ENCODE measurements at regions not wholly inside any gene's neighbourhood (a gene's known extent, or its start where the extent isn't known, plus 50 kb on each side); places are given as distances from the start of the nearest gene placed in this dataset.

DNA sequence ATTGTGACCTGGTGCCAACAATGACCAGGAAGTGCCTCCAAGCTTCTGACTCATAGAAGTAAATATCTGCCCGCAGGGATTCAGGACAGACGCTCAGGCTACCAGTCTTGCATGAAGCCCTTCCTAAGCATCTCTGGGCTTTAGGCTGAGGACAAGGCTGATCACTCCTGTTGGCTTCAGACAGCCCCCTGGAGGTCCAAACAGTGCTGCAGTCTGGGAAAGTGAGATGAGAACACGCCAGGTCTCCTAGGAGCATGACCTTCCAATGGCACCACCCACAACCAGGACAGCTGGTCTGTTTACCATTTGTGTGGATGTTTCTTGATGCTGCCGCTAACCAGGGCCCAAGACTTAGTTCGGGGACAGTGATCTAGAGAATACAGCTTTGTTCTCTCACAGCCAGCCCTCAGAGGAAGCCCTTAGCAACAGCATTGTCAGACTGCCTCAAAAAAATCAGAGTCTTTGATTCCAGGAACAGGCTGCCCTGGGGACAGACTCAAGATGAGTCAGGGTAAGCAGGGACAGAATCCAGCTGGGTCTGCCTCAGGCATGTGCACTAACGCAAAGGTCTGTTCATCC lies 111.2 kb downstream of the ZNF280B start (continued):
- TF ChIP-seq, protein P1, sequence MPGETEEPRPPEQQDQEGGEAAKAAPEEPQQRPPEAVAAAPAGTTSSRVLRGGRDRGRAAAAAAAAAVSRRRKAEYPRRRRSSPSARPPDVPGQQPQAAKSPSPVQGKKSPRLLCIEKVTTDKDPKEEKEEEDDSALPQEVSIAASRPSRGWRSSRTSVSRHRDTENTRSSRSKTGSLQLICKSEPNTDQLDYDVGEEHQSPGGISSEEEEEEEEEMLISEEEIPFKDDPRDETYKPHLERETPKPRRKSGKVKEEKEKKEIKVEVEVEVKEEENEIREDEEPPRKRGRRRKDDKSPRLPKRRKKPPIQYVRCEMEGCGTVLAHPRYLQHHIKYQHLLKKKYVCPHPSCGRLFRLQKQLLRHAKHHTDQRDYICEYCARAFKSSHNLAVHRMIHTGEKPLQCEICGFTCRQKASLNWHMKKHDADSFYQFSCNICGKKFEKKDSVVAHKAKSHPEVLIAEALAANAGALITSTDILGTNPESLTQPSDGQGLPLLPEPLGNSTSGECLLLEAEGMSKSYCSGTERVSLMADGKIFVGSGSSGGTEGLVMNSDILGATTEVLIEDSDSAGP (CRISPR knock-in tag; IDR thresholded peaks at IDR 0.05; ENCODE audit: borderline replicate concordance): no peak
- no peak for TF ChIP-seq ZNF781 (CRISPR knock-in tag; IDR thresholded peaks at IDR 0.05; ENCODE audit: borderline replicate concordance, not compliant biosample characterization)
- no peak for TF ChIP-seq SNAPC2 (CRISPR knock-in tag; IDR thresholded peaks at IDR 0.05)
- TF ChIP-seq, protein P2, sequence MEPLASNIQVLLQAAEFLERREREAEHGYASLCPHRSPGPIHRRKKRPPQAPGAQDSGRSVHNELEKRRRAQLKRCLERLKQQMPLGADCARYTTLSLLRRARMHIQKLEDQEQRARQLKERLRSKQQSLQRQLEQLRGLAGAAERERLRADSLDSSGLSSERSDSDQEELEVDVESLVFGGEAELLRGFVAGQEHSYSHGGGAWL (CRISPR knock-in tag; IDR thresholded peaks at IDR 0.05): no peak
- TF ChIP-seq ARNT2 (CRISPR knock-in tag; IDR thresholded peaks at IDR 0.05; ENCODE audit: low read depth): no peak
- no peak for TF ChIP-seq ZNF644 (CRISPR knock-in tag; IDR thresholded peaks at IDR 0.05; ENCODE audit: low read depth)
- peak; percentile 51; the same call in 1 of the 2 replicates for TF ChIP-seq TARDBP (CRISPR knock-in tag; IDR thresholded peaks at IDR 0.05)
- TF ChIP-seq ZNF143 (CRISPR knock-in tag; IDR thresholded peaks at IDR 0.05): no peak
- no peak for TF ChIP-seq ZFP36L1 (CRISPR knock-in tag; IDR thresholded peaks at IDR 0.05)
- TF ChIP-seq HNF4A (CRISPR knock-in tag; IDR thresholded peaks at IDR 0.05): 0 out of 2 replicates have a peak, but pooled peaks have one; percentile 11
- TF ChIP-seq NFIC (IDR thresholded peaks at IDR 0.05; ENCODE audit: low read length): no peak
- no peak for TF ChIP-seq ZNF83 (CRISPR knock-in tag; IDR thresholded peaks at IDR 0.05; ENCODE audit: borderline replicate concordance)
- no peak for TF ChIP-seq ZBTB3 (CRISPR knock-in tag; IDR thresholded peaks at IDR 0.05; ENCODE audit: borderline replicate concordance, low read depth)
- peak; percentile 66; the same call in 1 of the 2 replicates for TF ChIP-seq REPIN1 (CRISPR knock-in tag; IDR thresholded peaks at IDR 0.05; ENCODE audit: borderline replicate concordance, low read depth)
- no peak for TF ChIP-seq HNRNPL (IDR thresholded peaks at IDR 0.05; ENCODE audit: low read depth, low read length)
- peak; percentile 47; the same call in 1 of the 2 replicates for TF ChIP-seq SOX5 (CRISPR knock-in tag; IDR thresholded peaks at IDR 0.05; ENCODE audit: borderline replicate concordance)
- peak; percentile 50; the same call in 1 of the 2 replicates for TF ChIP-seq FOXK1 (CRISPR knock-in tag; IDR thresholded peaks at IDR 0.05; ENCODE audit: borderline replicate concordance, low read depth)
- TF ChIP-seq GATAD2A (CRISPR knock-in tag; IDR thresholded peaks at IDR 0.05): peak; percentile 65
- TF ChIP-seq, protein P3, sequence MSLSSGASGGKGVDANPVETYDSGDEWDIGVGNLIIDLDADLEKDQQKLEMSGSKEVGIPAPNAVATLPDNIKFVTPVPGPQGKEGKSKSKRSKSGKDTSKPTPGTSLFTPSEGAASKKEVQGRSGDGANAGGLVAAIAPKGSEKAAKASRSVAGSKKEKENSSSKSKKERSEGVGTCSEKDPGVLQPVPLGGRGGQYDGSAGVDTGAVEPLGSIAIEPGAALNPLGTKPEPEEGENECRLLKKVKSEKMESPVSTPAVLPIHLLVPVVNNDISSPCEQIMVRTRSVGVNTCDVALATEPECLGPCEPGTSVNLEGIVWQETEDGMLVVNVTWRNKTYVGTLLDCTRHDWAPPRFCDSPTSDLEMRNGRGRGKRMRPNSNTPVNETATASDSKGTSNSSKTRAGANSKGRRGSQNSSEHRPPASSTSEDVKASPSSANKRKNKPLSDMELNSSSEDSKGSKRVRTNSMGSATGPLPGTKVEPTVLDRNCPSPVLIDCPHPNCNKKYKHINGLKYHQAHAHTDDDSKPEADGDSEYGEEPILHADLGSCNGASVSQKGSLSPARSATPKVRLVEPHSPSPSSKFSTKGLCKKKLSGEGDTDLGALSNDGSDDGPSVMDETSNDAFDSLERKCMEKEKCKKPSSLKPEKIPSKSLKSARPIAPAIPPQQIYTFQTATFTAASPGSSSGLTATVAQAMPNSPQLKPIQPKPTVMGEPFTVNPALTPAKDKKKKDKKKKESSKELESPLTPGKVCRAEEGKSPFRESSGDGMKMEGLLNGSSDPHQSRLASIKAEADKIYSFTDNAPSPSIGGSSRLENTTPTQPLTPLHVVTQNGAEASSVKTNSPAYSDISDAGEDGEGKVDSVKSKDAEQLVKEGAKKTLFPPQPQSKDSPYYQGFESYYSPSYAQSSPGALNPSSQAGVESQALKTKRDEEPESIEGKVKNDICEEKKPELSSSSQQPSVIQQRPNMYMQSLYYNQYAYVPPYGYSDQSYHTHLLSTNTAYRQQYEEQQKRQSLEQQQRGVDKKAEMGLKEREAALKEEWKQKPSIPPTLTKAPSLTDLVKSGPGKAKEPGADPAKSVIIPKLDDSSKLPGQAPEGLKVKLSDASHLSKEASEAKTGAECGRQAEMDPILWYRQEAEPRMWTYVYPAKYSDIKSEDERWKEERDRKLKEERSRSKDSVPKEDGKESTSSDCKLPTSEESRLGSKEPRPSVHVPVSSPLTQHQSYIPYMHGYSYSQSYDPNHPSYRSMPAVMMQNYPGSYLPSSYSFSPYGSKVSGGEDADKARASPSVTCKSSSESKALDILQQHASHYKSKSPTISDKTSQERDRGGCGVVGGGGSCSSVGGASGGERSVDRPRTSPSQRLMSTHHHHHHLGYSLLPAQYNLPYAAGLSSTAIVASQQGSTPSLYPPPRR (CRISPR knock-in tag; IDR thresholded peaks at IDR 0.05; ENCODE audit: borderline replicate concordance): no peak
- TF ChIP-seq ZNF44 (CRISPR knock-in tag; IDR thresholded peaks at IDR 0.05): no peak
- no peak for TF ChIP-seq ZNF7 (CRISPR knock-in tag; IDR thresholded peaks at IDR 0.05)
- no peak for TF ChIP-seq POLR2G (IDR thresholded peaks at IDR 0.05; ENCODE audit: low read depth, low read length)
- TF ChIP-seq, protein P4, sequence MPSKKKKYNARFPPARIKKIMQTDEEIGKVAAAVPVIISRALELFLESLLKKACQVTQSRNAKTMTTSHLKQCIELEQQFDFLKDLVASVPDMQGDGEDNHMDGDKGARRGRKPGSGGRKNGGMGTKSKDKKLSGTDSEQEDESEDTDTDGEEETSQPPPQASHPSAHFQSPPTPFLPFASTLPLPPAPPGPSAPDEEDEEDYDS (CRISPR knock-in tag; IDR thresholded peaks at IDR 0.05): no peak
- TF ChIP-seq SAP130 (CRISPR knock-in tag; IDR thresholded peaks at IDR 0.05; ENCODE audit: low read depth): 0 out of 2 replicates have a peak, but pooled peaks have one; percentile 26
- no peak for TF ChIP-seq ZMYM3 (CRISPR knock-in tag; IDR thresholded peaks at IDR 0.05)
- no peak for TF ChIP-seq ZNF468 (CRISPR knock-in tag; IDR thresholded peaks at IDR 0.05)

All from HepG2 (cell line).